CD14-positive monocyte (primary cell): ENCODE measurements at regions not wholly inside any gene's neighbourhood (a gene's known extent, or its start where the extent isn't known, plus 50 kb on each side); places are given as distances from the start of the nearest gene placed in this dataset.

Experiments
- DNase-seq, 3 donors: peaks; one replicate each; pipeline ENCODE4 v3.0.0-alpha.2; 2011 to 2022
- H2AFZ ChIP-seq: 2 replicates; pipeline ENCODE4 v1.6.0; 2012; ENCODE audit warnings: mild to moderate bottlenecking, low read depth, low read length, inconsistent platforms; ENCODE audit not compliant: insufficient read depth, poor library complexity, severe bottlenecking
- H3K27ac ChIP-seq, 2 donors: 1 replicate in 1 of 2; 2 replicates in 1 of 2; pipeline ENCODE4 v1.5.1; 2012 to 2013; ENCODE audit warnings: low read length in 2 of 2, control low read depth in 1 of 2, inconsistent platforms in 1 of 2, low read depth in 1 of 2, mild to moderate bottlenecking in 1 of 2
- H3K27me3 ChIP-seq, 2 donors: one replicate each; pipeline versions ENCODE4 v1.6.0 to v1.6.1; 2011 to 2013; ENCODE audit warnings: low read length in 2 of 2; ENCODE audit not compliant: control insufficient read depth in 2 of 2, insufficient read depth in 2 of 2
- H3K36me3 ChIP-seq, 2 donors: replicated peaks in 1 of 2; 1 replicate in 1 of 2; 2 replicates in 1 of 2; pipeline versions ENCODE4 v1.5.1 to v1.6.1; 2012 to 2013; ENCODE audit warnings: low read length in 2 of 2, control low read depth in 1 of 2, inconsistent platforms in 1 of 2, mild to moderate bottlenecking in 1 of 2; ENCODE audit not compliant: insufficient read depth in 2 of 2, control insufficient read depth in 1 of 2
- H3K4me1 ChIP-seq, 2 donors: 1 replicate in 1 of 2; 2 replicates in 1 of 2; pipeline versions ENCODE4 v1.5.1 to v1.6.1; 2012 to 2013; ENCODE audit warnings: low read length in 2 of 2, control low read depth in 1 of 2, inconsistent platforms in 1 of 2, mild to moderate bottlenecking in 1 of 2, moderate library complexity in 1 of 2; ENCODE audit not compliant: insufficient read depth in 2 of 2, control insufficient read depth in 1 of 2
- H3K4me2 ChIP-seq: replicated peaks from 2 replicates; pipeline ENCODE3; 2012; ENCODE audit warnings: low read length, moderate library complexity, mild to moderate bottlenecking; ENCODE audit not compliant: poor library complexity, severe bottlenecking; ENCODE audit errors: extremely low read depth
- H3K4me3 ChIP-seq, 3 experiments: fragments of 200-600 bp in 1 of 3; sonication (generic) in 1 of 3; replicated peaks in 1 of 3; 1 replicate in 2 of 3; 2 replicates in 1 of 3; pipeline ENCODE4 v1.5.1; 2011 to 2013; ENCODE audit warnings: low read length in 3 of 3, mild to moderate bottlenecking in 3 of 3, control low read depth in 2 of 3, low read depth in 2 of 3, inconsistent platforms in 1 of 3, moderate library complexity in 1 of 3
- H3K79me2 ChIP-seq: 2 replicates; pipeline ENCODE4 v1.6.0; 2012; ENCODE audit warnings: mild to moderate bottlenecking, control low read depth, inconsistent platforms, low read length, moderate library complexity; ENCODE audit not compliant: insufficient read depth
- H3K9ac ChIP-seq: 2 replicates; pipeline ENCODE4 v1.6.0; 2017; ENCODE audit warnings: low read length, mild to moderate bottlenecking; ENCODE audit not compliant: insufficient read depth, poor library complexity, severe bottlenecking
- H3K9me3 ChIP-seq, 2 donors: replicated peaks in 1 of 2; 1 replicate in 1 of 2; 2 replicates in 1 of 2; pipeline versions ENCODE4 v1.5.1 to v1.6.1; 2012 to 2013; ENCODE audit warnings: low read length in 2 of 2, control low read depth in 1 of 2; ENCODE audit not compliant: control insufficient read depth in 1 of 2, insufficient read depth in 1 of 2
- H4K20me1 ChIP-seq: 2 replicates; pipeline ENCODE4 v1.6.0; 2012; ENCODE audit warnings: mild to moderate bottlenecking, low read length, control low read depth, moderate library complexity; ENCODE audit not compliant: insufficient read depth
- H3K27ac Mint-ChIP-seq, 7 donors: one replicate each; pipeline ENCODE4 v1.8.0; 2020; ENCODE audit warnings: mild to moderate bottlenecking in 7 of 7, mixed read lengths in 7 of 7, moderate library complexity in 6 of 7, inconsistent platforms in 2 of 7
- H3K27me3 Mint-ChIP-seq, 3 donors: one replicate each; pipeline ENCODE4 v1.8.0; 2021 to 2022; ENCODE audit warnings: low read depth in 3 of 3, mild to moderate bottlenecking in 3 of 3, mixed read lengths in 3 of 3, moderate library complexity in 3 of 3, inconsistent platforms in 1 of 3
- H3K36me3 Mint-ChIP-seq, 2 donors: one replicate each; pipeline ENCODE4 v1.8.0; 2020; ENCODE audit warnings: mixed read lengths in 2 of 2, inconsistent platforms in 1 of 2, mild to moderate bottlenecking in 1 of 2
- H3K4me1 Mint-ChIP-seq: one replicate; pipeline ENCODE4 v1.8.0; 2020; ENCODE audit warnings: mild to moderate bottlenecking, mixed read lengths
- H3K4me3 Mint-ChIP-seq, 2 donors: one replicate each; pipeline ENCODE4 v1.8.0; 2020; ENCODE audit warnings: mild to moderate bottlenecking in 2 of 2, mixed read lengths in 2 of 2, moderate library complexity in 1 of 2
- H3K9me3 Mint-ChIP-seq, 7 donors: one replicate each; pipeline ENCODE4 v1.8.0; 2020 to 2022; ENCODE audit warnings: mixed read lengths in 7 of 7, mild to moderate bottlenecking in 6 of 7, moderate library complexity in 6 of 7, inconsistent platforms in 2 of 7
- WGBS: methylation state at CpG from one replicate; pipeline ENCODE4 v1.1.5; 2013; ENCODE audit warnings: missing lambda C conversion rate; ENCODE audit not compliant: insufficient coverage; 5-methylcytosine and 5-hydroxymethylcytosine counted together
- intact Hi-C, 2 donors: fragments of 100-400 bp; cut with micrococcal nuclease; formaldehyde crosslinking; loops; one replicate each; pipeline versions ENCODE4 v1.15.0 to v1.15.1; 2023
- TF ChIP-seq, protein P1 (sequence below): fragments of 200-600 bp; IDR thresholded peaks from one replicate; pipeline ENCODE4 v1.8.0; 2022; ENCODE audit warnings: antibody characterized with exemption, mild to moderate bottlenecking

DNA sequence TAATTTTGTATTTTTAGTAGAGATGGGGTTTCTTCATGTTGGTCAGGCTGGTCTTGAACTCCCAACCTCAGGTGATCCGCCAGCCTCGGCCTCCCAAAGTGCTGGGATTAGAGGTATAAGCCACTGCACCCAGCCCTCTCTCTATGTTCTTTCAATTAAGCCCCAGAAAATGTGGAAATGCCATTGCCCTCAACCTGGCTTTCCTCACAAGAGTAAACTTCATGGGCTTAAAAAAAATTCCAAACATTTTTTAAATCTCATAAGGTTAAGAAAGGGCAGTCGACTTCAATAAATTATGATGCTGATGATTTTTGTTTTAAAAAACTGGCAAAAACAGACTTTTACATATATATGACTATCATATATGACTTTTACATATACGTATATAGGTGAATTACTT lies 107.6 kb downstream of the TES start:
- Mint-ChIP-seq H3K27me3 (peaks cover 0 to 7% (median 0%) of the 10 kb centered on the region in 3 donors), H3K4me1 (no peaks in the 10 kb centered on the region), H3K36me3 (no peaks in the 10 kb centered on the region), H3K4me3 (no peak overlapping the region), H3K9me3 (no peaks in the 10 kb centered on the region), H3K27ac (no peak overlapping the region)
- Histone ChIP-seq H4K20me1 (no peaks in the 10 kb centered on the region), H3K4me3 (no peak overlapping the region), H3K9me3 (no peaks in the 10 kb centered on the region), H2AFZ (no peak overlapping the region), H3K9ac (no peak overlapping the region), H3K27me3 (no peaks in the 10 kb centered on the region), H3K79me2 (no peaks in the 10 kb centered on the region), H3K27ac (no peak overlapping the region), H3K36me3 (no peaks in the 10 kb centered on the region), H3K4me1 (no peaks in the 10 kb centered on the region), H3K4me2 (no peak overlapping the region)
- TF ChIP-seq, protein P1, sequence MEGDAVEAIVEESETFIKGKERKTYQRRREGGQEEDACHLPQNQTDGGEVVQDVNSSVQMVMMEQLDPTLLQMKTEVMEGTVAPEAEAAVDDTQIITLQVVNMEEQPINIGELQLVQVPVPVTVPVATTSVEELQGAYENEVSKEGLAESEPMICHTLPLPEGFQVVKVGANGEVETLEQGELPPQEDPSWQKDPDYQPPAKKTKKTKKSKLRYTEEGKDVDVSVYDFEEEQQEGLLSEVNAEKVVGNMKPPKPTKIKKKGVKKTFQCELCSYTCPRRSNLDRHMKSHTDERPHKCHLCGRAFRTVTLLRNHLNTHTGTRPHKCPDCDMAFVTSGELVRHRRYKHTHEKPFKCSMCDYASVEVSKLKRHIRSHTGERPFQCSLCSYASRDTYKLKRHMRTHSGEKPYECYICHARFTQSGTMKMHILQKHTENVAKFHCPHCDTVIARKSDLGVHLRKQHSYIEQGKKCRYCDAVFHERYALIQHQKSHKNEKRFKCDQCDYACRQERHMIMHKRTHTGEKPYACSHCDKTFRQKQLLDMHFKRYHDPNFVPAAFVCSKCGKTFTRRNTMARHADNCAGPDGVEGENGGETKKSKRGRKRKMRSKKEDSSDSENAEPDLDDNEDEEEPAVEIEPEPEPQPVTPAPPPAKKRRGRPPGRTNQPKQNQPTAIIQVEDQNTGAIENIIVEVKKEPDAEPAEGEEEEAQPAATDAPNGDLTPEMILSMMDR, result no peak
- DNase-seq, result no peak
- intact Hi-C loops, result no loop called here
- 100% methylated on average over 2 of the region's 4 CpGs for WGBS

DNA sequence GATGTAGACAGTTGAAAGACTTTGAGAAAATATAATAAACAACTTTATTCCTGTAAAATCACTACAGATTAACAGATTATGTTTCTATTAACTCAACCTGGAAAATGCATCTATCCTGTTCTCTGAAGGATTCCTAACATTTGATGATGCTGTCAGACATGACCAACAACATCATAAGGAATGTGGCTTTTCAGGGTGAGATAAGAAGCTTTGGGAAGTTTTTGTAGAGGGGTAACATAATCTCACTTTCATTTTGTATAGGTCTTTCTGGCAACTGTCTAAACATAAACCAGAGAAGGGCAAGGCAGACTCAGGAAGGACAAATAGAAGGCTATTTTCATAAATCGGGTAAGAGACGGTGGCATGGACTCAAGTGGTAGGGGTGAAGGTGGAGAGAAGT lies 112.2 kb downstream of the TES start:
- no peak overlapping the region for H3K27ac Mint-ChIP-seq
- Histone ChIP-seq H3K9me3 (no peaks in the 10 kb centered on the region), H4K20me1 (no peaks in the 10 kb centered on the region), H3K4me2 (no peak overlapping the region), H3K27ac (no peak overlapping the region), H3K36me3 (no peaks in the 10 kb centered on the region), H2AFZ (no peak overlapping the region), H3K9ac (no peak overlapping the region), H3K4me3 (no peak overlapping the region), H3K79me2 (no peaks in the 10 kb centered on the region), H3K27me3 (no peaks in the 10 kb centered on the region), H3K4me1 (no peaks in the 10 kb centered on the region)
- TF ChIP-seq, protein P1, result no peak
- H3K27me3 Mint-ChIP-seq, result peaks cover 0 to 5% (median 2%) of the 10 kb centered on the region in 3 donors
- H3K4me3 Mint-ChIP-seq, result no peak overlapping the region
- no peaks in the 10 kb centered on the region for H3K4me1 Mint-ChIP-seq
- no peak for DNase-seq
- H3K9me3 Mint-ChIP-seq, result no peaks in the 10 kb centered on the region
- no peaks in the 10 kb centered on the region for H3K36me3 Mint-ChIP-seq
- intact Hi-C loops, result no loop called here
- WGBS, result 94% methylated on average over 2 of the region's 2 CpGs
